Natural killer cell treated with Interleukin-12 subunit alpha and Interleukin-12 subunit beta and Interleukin-15 and Interleukin-18, amount 100 ng/mL, for 72 hours (primary cell): ENCODE measurements at regions not wholly inside any gene's neighbourhood (a gene's known extent, or its start where the extent isn't known, plus 50 kb on each side); places are given as distances from the start of the nearest gene placed in this dataset.
"Not testable (repeated sequence)": the region's sequence is repeated elsewhere in the genome, so short reads cannot be mapped to it uniquely, and the experiment has no call there.

ENCODE experiments used
- ATAC-seq, 2 donors: fragments of 150-1000 bp; cut with Tn5 transposase in 1 of 2; sonication (Bioruptor Pico), chemical (Tn5 transposase) in 1 of 2; 2 replicates each; pipeline ENCODE4 v1.10.0; 2021
- DNase-seq: peaks from one replicate; pipeline ENCODE4 v3.0.0; 2022; ENCODE audit warnings: low spot score
- H3K27ac Mint-ChIP-seq, 2 donors: 1 replicate in 1 of 2; 2 replicates in 1 of 2; pipeline ENCODE4 v1.8.0; 2022; ENCODE audit warnings: mixed read lengths in 2 of 2, mild to moderate bottlenecking in 1 of 2, moderate library complexity in 1 of 2
- H3K27me3 Mint-ChIP-seq, 2 donors: 1 replicate in 1 of 2; 2 replicates in 1 of 2; pipeline ENCODE4 v1.8.0; 2022; ENCODE audit warnings: mixed read lengths in 2 of 2
- H3K36me3 Mint-ChIP-seq: one replicate; pipeline ENCODE4 v1.8.0; 2022; ENCODE audit warnings: mixed read lengths
- H3K4me1 Mint-ChIP-seq, 2 donors: 1 replicate in 1 of 2; 2 replicates in 1 of 2; pipeline ENCODE4 v1.8.0; 2022; ENCODE audit warnings: low read depth in 2 of 2, mixed read lengths in 2 of 2, mild to moderate bottlenecking in 1 of 2
- H3K4me3 Mint-ChIP-seq: one replicate; pipeline ENCODE4 v1.8.0; 2022; ENCODE audit warnings: mixed read lengths
- H3K9me3 Mint-ChIP-seq: 2 replicates; pipeline ENCODE4 v1.8.0; 2022; ENCODE audit warnings: mixed read lengths

DNA sequence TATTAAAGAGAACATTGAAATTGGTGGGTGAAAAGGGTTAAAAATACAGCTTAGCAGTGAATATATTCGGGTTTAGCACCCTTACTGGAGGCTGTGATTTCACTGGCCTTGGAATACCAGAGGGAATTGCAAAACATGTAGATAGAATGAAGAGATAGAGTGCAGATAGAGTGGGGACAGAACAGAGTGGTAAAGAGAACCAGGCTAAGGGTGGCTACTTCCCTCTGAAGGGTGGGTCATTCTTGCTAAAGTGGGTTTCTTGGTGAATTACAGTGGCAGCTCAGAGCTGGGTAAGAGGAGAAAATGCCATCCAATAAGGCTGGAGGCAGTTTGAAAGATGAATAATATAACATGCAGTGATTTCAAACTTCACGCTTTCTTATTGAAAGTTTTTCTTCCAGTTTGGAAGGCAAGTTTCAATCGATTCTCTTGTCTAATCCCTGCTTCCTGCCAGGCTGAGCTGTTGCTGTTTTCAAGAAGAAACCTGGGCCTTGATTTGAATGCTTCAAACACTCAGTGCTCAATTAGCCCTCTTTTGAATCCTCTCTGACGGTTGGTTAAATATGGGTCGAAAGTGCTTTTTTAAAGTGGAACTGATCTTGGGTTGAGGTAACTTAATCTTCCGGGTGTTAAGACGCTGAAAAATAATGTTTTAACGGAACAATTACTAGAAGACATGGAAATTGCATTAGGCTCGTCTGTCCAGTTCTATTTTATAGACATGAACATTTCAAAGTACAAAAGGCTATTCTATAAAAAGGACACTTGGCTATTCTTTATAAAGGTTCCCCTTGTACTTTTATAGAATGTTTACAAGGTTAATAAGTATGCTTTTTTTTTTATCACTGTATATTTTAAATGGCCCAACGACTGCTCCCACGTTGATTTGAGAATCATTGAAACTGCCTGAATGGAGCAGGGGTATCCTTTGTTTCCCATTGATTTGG is 203.3 kb downstream of the BCAS1 start:
- no peaks in the 10 kb centered on the region for H3K9me3 Mint-ChIP-seq
- DNase-seq (no peak), ATAC-seq (no peak)
- H3K27ac Mint-ChIP-seq, result peak overlapping the region; percentile 74 to 82
- peaks cover 39 to 51% of the 10 kb centered on the region in 2 donors for H3K4me1 Mint-ChIP-seq
- no peaks in the 10 kb centered on the region for H3K27me3 Mint-ChIP-seq
- peak overlapping the region; percentile 81 for H3K4me3 Mint-ChIP-seq
- no peaks in the 10 kb centered on the region for H3K36me3 Mint-ChIP-seq

DNA sequence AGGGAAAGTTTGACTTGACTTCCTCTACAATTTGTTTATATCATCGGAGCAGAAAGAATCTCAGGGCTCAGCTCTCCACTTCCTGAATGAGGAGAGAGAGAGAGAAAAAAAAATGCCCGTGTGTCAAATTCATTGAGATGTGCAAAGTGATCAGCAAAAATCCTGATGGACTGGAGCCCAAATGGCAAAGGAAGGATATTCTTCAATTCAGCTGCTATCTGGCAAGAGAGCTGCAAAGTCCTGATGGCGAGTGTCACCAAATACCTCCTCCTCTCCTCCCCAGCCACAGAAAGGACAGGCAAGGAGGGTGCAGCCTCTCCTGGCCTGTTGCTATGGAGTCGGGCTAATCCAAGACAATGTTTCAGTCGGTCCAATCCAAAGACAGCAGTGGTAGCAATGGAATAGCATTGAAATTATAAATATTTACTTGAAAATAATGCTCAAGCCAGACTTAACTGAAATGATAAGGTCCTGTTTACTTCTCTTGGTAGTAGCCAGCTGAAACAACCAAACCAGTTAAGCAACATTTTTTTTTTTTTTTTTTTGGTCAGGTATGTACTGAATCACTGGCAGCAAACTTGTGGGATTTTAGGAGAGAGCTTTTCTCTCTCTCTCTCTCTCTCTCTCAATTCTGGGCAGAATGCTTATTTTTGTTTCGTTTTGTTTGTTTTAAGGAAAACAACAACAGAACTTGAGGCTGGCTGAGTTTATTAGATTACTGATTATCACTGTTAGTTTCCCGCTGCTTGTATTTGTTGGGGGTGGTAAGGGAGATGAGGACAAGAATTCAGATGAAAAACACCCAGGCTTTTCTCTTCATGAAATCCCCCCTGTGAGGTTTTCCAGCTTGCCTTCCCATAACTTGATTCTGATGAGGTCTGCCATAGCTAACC is 204.2 kb downstream of the BCAS1 start:
- Mint-ChIP-seq H3K27me3 (no peaks in the 10 kb centered on the region), H3K36me3 (no peaks in the 10 kb centered on the region), H3K4me1 (peaks cover 34 to 44% of the 10 kb centered on the region in 2 donors), H3K9me3 (no peaks in the 10 kb centered on the region), H3K4me3 (peak overlapping the region; percentile 81), H3K27ac (peak overlapping the region; percentile 74 to 82)
- ATAC-seq, result no peak
- no peak for DNase-seq

DNA sequence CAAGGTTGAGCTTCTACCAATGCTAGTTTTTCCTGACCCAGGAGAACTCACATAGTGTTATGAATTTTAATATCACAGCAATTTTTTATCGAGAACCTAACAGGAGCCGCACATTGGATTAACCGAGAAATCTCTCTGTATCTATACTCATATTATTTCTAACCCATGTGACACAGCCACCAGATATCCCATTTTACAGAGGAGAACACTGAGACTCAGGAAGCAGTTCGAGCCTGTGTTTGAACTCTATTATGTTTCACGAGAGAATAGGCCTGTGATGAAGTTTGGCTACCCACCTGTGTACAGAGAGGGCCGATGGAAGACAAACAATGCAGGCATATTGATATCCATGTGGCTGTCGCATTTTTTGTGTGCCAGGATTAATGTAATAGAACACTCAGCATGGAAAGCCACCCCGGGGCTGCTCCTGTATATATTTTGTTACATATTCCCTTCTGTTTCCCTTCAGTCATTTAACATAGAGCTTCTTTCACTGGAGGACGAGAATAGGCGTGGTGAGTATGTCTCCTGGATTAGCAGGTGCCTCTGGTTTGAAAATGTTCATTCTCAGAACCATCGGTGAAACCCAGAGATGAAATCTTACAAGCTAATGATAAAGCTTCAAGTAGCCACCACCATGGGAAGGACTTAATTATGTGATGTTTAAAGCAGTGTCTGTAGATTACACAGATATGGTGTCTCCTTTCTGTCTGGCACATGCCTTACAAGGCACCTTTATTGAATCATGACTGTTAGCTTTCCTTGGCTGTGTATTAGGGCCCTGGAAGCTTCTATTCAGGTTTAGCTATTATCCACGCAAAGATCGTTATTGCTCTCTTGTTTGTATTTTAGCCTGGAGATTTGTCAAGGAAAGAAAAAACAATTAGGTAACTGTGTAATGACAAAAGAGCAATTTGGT is 205.4 kb downstream of the BCAS1 start:
- H3K4me3 Mint-ChIP-seq, result peak overlapping the region; percentile 81
- H3K27ac Mint-ChIP-seq, result peak overlapping the region; percentile 74 to 82
- H3K4me1 Mint-ChIP-seq, result peaks cover 30 to 38% of the 10 kb centered on the region in 2 donors
- ATAC-seq, H3K27me3 Mint-ChIP-seq, H3K9me3 Mint-ChIP-seq, H3K36me3 Mint-ChIP-seq, DNase-seq: not testable (repeated sequence)

DNA sequence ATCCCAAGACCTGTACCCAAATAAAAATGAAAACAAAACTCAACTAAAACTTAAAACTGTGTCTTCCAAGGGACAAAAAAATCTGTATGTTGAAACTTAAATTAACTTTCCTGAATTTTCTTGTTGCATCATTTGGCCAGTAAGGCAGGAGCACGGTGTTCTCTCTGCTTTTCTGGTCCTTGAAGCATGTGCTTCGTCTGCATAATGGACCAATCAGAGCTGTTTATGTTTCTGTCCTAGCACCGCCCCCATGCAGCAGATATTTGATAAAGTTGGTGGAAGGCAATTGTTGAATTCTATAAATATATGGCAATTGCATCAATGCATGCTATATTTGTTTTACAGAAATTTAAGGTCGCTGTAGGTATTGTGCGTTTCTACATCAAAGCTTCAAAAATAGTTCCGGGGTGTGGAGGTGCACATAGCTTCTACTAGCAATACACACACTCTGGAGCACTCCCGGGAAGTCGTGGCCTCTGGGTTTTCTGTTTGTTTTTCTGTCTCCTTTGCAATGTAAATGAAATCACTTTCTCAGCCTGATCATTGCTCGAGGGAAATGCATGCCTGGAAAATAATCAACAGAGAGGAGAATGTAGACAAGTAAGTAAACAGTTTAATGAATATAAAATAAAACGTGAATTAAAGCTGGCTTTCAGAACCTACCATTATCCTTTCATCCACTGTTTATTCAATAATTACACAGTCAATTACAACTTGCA is 206.3 kb downstream of the BCAS1 start:
- not testable (repeated sequence) for DNase-seq, ATAC-seq, H3K27ac Mint-ChIP-seq, H3K36me3 Mint-ChIP-seq, H3K27me3 Mint-ChIP-seq, H3K9me3 Mint-ChIP-seq, H3K4me3 Mint-ChIP-seq
- H3K4me1 Mint-ChIP-seq, result peaks cover 22 to 30% of the 10 kb centered on the region in 2 donors

DNA sequence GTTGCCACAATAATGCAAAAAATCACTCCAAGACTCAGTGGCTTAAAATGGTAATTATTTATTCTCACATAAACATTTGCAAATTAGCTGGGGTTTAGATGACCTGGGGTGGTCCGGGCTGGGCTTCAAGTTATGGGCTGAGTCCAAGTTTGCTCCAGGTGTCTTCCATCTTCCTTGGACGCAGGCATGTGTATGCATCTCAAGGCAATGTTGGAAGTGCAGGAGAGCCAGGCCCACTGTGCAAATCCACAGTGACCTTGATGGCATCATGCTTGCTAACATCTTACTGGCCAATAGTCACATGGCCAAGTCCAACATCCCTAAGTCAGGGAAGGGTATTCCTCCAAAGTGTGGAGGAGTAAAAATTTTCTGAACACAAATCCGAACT is 206.9 kb downstream of the BCAS1 start:
- not testable (repeated sequence) for H3K27ac Mint-ChIP-seq, H3K27me3 Mint-ChIP-seq, H3K4me3 Mint-ChIP-seq, H3K36me3 Mint-ChIP-seq, DNase-seq, ATAC-seq, H3K9me3 Mint-ChIP-seq
- H3K4me1 Mint-ChIP-seq, result peaks cover 22 to 29% of the 10 kb centered on the region in 2 donors

DNA sequence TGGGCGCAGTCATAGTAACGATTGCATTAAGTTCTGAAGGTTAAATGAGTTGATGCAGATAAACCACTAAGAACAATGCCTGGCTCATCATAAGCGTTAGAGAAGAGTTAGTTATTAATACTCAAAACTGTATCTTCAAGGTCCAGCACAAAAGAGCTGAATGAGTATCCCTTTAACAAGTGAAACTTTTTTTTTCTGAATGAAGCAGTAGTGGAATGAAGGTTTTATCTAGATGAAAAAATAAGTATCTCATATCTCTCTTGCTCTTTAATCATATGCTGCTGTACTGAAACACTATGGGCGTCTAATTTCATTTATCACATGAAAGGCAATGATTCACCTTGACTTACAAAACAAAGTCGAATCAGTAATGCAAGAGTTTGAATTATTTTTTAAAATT is 207.4 kb downstream of the BCAS1 start:
- peaks cover 22 to 28% of the 10 kb centered on the region in 2 donors for H3K4me1 Mint-ChIP-seq
- not testable (repeated sequence) for H3K27ac Mint-ChIP-seq, H3K4me3 Mint-ChIP-seq, H3K9me3 Mint-ChIP-seq, DNase-seq, H3K36me3 Mint-ChIP-seq, H3K27me3 Mint-ChIP-seq
- ATAC-seq, result peak in 1 of 2 donors; percentile 49

DNA sequence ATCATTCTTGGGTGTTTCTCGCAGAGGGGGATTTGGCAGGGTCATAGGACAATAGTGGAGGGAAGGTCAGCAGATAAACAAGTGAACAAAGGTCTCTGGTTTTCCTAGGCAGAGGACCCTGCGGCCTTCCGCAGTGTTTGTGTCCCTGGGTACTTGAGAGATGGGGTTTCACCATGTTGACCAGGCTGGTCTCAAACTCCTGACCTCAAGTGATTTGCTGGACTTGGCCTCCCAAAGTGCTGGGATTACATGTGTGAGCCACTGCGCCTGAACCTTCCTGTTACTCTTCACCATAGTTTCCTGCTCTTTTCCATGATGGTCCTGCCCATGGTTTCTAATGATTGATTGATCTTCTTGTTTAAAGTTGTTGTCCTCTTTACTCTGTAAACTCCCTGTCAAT is 207.9 kb downstream of the BCAS1 start:
- H3K27ac Mint-ChIP-seq, result not testable (repeated sequence)

DNA sequence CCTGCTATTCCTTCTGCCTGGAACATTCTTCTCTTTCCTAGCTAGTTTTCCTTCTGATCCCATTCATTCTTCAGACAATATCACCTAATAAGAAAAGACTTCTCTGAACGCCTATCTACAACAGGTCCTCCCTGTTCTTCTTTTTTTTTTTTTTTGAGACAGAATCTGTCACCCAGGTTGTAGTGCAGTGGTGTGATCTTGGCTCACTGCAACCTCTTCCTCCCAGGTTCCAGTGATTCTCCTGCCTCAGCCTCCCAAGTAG is 208.3 kb downstream of the BCAS1 start:
- not testable (repeated sequence) for H3K36me3 Mint-ChIP-seq, H3K4me3 Mint-ChIP-seq, H3K27me3 Mint-ChIP-seq, H3K9me3 Mint-ChIP-seq, DNase-seq, H3K27ac Mint-ChIP-seq, ATAC-seq
- H3K4me1 Mint-ChIP-seq, result peaks cover 19 to 27% of the 10 kb centered on the region in 2 donors

More for the DNA sequence above, 207.9 kb downstream of the BCAS1 start:
- not testable (repeated sequence) for H3K27me3 Mint-ChIP-seq, DNase-seq, ATAC-seq, H3K9me3 Mint-ChIP-seq, H3K36me3 Mint-ChIP-seq, H3K4me3 Mint-ChIP-seq
- peaks cover 21 to 28% of the 10 kb centered on the region in 2 donors for H3K4me1 Mint-ChIP-seq

DNA sequence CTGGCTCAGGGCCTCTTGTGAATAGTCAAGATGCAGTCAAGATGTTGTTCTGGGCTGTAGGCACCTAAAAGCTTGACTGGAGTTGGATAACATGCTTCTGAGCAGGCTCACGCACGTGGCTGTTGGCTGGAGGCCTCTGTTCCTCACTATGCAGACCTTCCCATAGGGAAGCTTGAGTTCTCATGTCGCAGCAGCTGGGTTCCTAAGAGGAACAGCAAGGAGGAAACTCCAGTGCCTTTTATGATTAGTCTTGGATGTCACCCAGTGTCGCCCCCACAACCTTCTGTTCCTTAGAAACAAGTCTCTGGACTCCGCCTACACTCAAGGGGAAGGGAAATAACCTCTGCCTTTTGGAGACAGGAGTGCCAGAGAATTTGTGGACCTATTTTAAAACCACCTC is 210.7 kb downstream of the BCAS1 start:
- peaks cover 9 to 10% of the 10 kb centered on the region in 2 donors for H3K4me1 Mint-ChIP-seq
- no peak for DNase-seq
- no peak overlapping the region for H3K27ac Mint-ChIP-seq
- ATAC-seq, result no peak
- H3K9me3 Mint-ChIP-seq, result no peaks in the 10 kb centered on the region
- no peak overlapping the region for H3K4me3 Mint-ChIP-seq
- no peaks in the 10 kb centered on the region for H3K36me3 Mint-ChIP-seq
- H3K27me3 Mint-ChIP-seq, result no peaks in the 10 kb centered on the region

DNA sequence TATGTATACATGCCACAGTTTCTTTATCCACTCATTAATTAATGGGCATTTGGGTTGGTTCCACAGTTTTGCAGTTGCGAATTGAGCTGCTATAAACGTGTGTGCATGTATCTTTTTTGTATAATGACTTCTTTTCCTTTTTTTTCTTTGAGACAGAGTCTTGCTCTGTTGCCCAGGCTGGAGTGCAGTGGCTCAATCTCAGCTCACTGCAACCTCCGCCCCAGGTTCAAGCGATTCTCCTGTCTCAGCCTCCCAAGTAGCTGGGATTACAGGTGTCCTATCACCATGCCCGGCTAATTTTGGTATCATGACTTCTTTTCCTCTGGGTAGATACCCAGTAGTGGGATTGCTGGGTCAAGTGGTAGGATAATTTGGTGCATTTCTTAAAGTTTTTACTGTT is 211.4 kb downstream of the BCAS1 start:
- not testable (repeated sequence) for H3K36me3 Mint-ChIP-seq, ATAC-seq, H3K4me3 Mint-ChIP-seq, H3K27ac Mint-ChIP-seq, H3K27me3 Mint-ChIP-seq, DNase-seq, H3K9me3 Mint-ChIP-seq
- H3K4me1 Mint-ChIP-seq, result peaks cover 9 to 10% of the 10 kb centered on the region in 2 donors

DNA sequence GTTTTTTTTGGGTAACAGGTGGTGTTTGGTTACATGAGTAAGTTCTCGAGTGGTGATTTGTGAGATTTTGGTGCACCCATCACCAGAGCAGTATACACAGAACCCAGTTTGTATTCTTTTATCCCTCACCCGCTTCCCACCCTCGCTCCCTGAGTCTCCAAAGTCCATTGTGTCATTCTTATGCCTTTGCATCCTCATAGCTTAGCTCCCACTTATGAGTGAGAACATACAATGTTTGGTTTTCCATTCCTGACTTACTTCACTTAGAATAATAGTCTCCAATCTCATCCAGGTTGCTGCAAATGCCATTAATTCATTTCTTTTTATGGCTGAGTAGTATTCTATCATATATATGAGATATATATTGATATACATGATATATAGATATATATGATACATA is 211.9 kb downstream of the BCAS1 start:
- H3K36me3 Mint-ChIP-seq, ATAC-seq, H3K9me3 Mint-ChIP-seq, DNase-seq, H3K27me3 Mint-ChIP-seq, H3K4me3 Mint-ChIP-seq, H3K27ac Mint-ChIP-seq: not testable (repeated sequence)
- H3K4me1 Mint-ChIP-seq, result peaks cover 9 to 10% of the 10 kb centered on the region in 2 donors

DNA sequence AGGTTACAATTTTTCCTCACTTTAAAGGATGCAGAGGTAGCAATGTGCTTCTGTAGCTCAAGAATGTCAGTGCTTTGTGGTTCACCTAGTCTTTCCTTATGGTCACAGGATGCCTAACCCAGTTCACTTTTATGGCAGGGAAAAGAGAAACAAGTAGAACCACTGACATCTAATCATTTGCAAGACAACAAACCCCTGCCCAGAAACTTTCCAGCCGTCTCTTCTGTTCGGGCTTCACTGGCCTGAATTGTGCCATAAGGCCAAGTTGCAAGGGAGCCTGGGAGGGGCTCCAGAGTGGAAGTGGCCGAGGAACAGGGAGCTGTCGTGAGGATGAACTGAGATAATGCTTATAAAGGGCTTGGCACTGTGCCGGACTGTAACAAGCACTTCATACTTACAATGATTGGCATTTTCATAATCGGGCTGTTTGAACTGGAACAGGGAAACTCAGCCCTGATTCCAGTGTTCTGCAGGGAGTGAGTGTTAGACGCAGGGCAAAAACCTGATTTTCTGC is 212.6 kb downstream of the BCAS1 start:
- Mint-ChIP-seq H3K27me3 (no peaks in the 10 kb centered on the region), H3K9me3 (no peaks in the 10 kb centered on the region), H3K4me3 (no peak overlapping the region), H3K27ac (no peak overlapping the region), H3K4me1 (peaks cover 10 to 12% of the 10 kb centered on the region in 2 donors), H3K36me3 (no peaks in the 10 kb centered on the region)
- ATAC-seq (no peak), DNase-seq (no peak)
